ENCODE measurements at regions not wholly inside any gene's neighbourhood (a gene's known extent, or its start where the extent isn't known, plus 50 kb on each side); places are given as distances from the start of the nearest gene placed in this dataset.
A peak's percentile ranks its signal among the peaks of the same experiment; 100 is the strongest.

DNA sequence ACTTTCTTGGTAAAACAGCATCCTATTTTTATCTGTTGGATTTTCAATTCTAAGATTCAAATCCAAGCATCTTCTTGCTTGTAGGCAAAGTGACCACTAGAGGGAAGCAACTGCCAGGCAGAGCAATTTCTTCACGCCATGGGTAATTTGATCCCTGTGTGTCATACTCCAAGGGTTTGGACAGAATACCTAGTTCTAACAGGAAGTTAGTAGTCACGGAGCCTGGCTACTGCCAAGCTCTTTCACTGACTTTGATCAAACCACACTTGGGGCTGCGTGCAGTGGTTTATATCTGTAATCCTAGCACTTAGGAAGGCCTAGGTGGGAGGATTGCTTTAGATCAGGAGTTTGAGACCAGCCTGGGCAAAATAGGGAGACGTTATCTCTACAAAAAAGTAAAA is 473.6 kb upstream of the TNC start:
- Histone ChIP-seq H3K27me3 (ENCODE audit: insufficient read depth) (no peaks in the 10 kb centered on the region), H3K27ac (ENCODE audit: low read depth in 2 of 2, low read length in 1 of 2) (peak overlapping the region; percentile 30 to 99; a peak in 3 of 4 replicates), H4K20me1 (ENCODE audit: insufficient read depth) (no peaks in the 10 kb centered on the region), H3K9me2 (no peaks in the 10 kb centered on the region), H2AFZ (ENCODE audit: low read depth) (no peak overlapping the region), H3K4me1 (ENCODE audit: control insufficient read depth in 1 of 2, insufficient read depth in 2 of 2, low read depth in 1 of 2, low read length in 1 of 2) (peaks cover 17 to 36% of the 10 kb centered on the region in 2 experiments), H3F3A (replicated peaks; ENCODE audit: insufficient read depth) (peaks cover 54% of the 10 kb centered on the region), H3K79me2 (ENCODE audit: insufficient read depth) (no peaks in the 10 kb centered on the region), H3K4me2 (peak overlapping the region; percentile 31; the same call in 1 of the 2 replicates), H3K9ac (peak overlapping the region; percentile 42; the same call in 1 of the 2 replicates), H3K9me3 (no peaks in the 10 kb centered on the region), H3K4me3 (ENCODE audit: low read depth in 2 of 2, low read length in 1 of 2) (no peak overlapping the region), H3K36me3 (replicated peaks in 1 of 2; ENCODE audit: control insufficient read depth in 1 of 2, insufficient read depth in 2 of 2, low read length in 1 of 2) (no peaks in the 10 kb centered on the region)
- ChIA-PET CTCF (interaction anchor here (0.7 to 7.3 kb wide), 15 partner anchors 9 to 1526 kb away, joined by 3 to 100 read pairs (median 4); no protein-coding TSS in a partner anchor), POLR2A (no interaction called here)
- peak; percentile 57 for DNase-seq
- 6% methylated on average over 4 of the region's 4 CpGs for WGBS (ENCODE audit: low lambda C conversion rate)
- TF ChIP-seq MEF2A (IDR thresholded peaks at IDR 0.05; ENCODE audit: borderline replicate concordance, low read depth) (0 out of 2 replicates have a peak, but pooled peaks have one; percentile 22), ZBTB33 (IDR thresholded peaks at IDR 0.05; ENCODE audit: borderline replicate concordance, low read depth) (0 out of 2 replicates have a peak, but pooled peaks have one; percentile 60), TEAD4 (IDR thresholded peaks at IDR 0.05; ENCODE audit: borderline replicate concordance, insufficient read depth) (no peak), NFIC (IDR thresholded peaks at IDR 0.05; ENCODE audit: borderline replicate concordance) (peak; percentile 90), FOXM1 (IDR thresholded peaks at IDR 0.05; ENCODE audit: low read depth) (0 out of 2 replicates have a peak, but pooled peaks have one; percentile 43), RAD21 (IDR thresholded peaks at IDR 0.05; ENCODE audit: low read length) (peak; percentile 95), TCF12 (IDR thresholded peaks at IDR 0.05) (peak; percentile 79), RFX5 (IDR thresholded peaks at IDR 0.05; ENCODE audit: low read length) (no peak), CHD2 (IDR thresholded peaks at IDR 0.05; ENCODE audit: low read length, partially characterized antibody) (peak; percentile 20), MXI1 (IDR thresholded peaks at IDR 0.05; ENCODE audit: low read depth, low read length) (no peak), IRF3 (IDR thresholded peaks at IDR 0.05; ENCODE audit: low read depth, low read length) (no peak), RCOR1 (IDR thresholded peaks at IDR 0.05; ENCODE audit: low read length) (peak; percentile 48), TAF1 (IDR thresholded peaks at IDR 0.05; ENCODE audit: borderline replicate concordance, low read depth, low read length) (0 out of 2 replicates have a peak, but pooled peaks have one; percentile 42), FOXJ3 (CRISPR knock-in tag; IDR thresholded peaks at IDR 0.05) (no peak), CTCF (IDR thresholded peaks at IDR 0.05) (peak; percentile 97), RXRA (IDR thresholded peaks at IDR 0.05; ENCODE audit: borderline replicate concordance, low read depth) (peak; percentile 51; the same call in 1 of the 2 replicates), GATA2 (CRISPR knock-in tag; IDR thresholded peaks at IDR 0.05) (no peak), FOSL2 (IDR thresholded peaks at IDR 0.05; ENCODE audit: borderline replicate concordance, low read depth) (peak; percentile 77), PBX3 (IDR thresholded peaks at IDR 0.05) (peak; percentile 78), EP300 (IDR thresholded peaks at IDR 0.05; ENCODE audit: borderline replicate concordance in 1 of 2, low read depth in 1 of 2, low read length in 1 of 2) (peak; percentile 27 to 69; a peak in 2 of 4 replicates), NRF1 (IDR thresholded peaks at IDR 0.05; ENCODE audit: low read depth, low read length) (no peak), SMC3 (IDR thresholded peaks at IDR 0.05; ENCODE audit: low read depth, low read length) (peak; percentile 81), GABPA (IDR thresholded peaks at IDR 0.05; ENCODE audit: low read depth) (peak; percentile 39), ELF1 (IDR thresholded peaks at IDR 0.05) (peak; percentile 77), SIN3A (IDR thresholded peaks at IDR 0.05; ENCODE audit: borderline replicate concordance, low read depth, low read length) (peak; percentile 75; the same call in 1 of the 2 replicates), MAX (IDR thresholded peaks at IDR 0.05; ENCODE audit: low read depth) (peak; percentile 74)
- TF ChIP-seq, protein P1, sequence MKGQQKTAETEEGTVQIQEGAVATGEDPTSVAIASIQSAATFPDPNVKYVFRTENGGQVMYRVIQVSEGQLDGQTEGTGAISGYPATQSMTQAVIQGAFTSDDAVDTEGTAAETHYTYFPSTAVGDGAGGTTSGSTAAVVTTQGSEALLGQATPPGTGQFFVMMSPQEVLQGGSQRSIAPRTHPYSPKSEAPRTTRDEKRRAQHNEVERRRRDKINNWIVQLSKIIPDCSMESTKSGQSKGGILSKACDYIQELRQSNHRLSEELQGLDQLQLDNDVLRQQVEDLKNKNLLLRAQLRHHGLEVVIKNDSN (IDR thresholded peaks at IDR 0.05; ENCODE audit: borderline replicate concordance, low read depth) = no peak

Measured in SK-N-SH (cell line).